Keratinocyte (primary cell): ENCODE measurements at regions not wholly inside any gene's neighbourhood (a gene's known extent, or its start where the extent isn't known, plus 50 kb on each side); places are given as distances from the start of the nearest gene placed in this dataset.

Experiments
- DNase-seq: peaks from one replicate; pipeline ENCODE4 v3.0.0-alpha.2; 2011; ENCODE audit warnings: low read depth, missing footprints, low spot score
- FAIRE-seq: peaks from 2 replicates; lab custom pipeline; 2011; peaks lifted over from hg19 to GRCh38; lab: Jason Lieb, UNC
- H2AFZ ChIP-seq: 2 replicates; pipeline ENCODE4 v1.6.0; 2012; ENCODE audit warnings: low read length, control low read depth, inconsistent platforms; ENCODE audit not compliant: control insufficient read depth
- H3K27ac ChIP-seq: 2 replicates; pipeline ENCODE4 v1.5.1; 2011; ENCODE audit warnings: low read length; ENCODE audit not compliant: control insufficient read depth, insufficient read depth
- H3K27me3 ChIP-seq: 3 replicates; pipeline ENCODE4 v1.6.0; 2011; ENCODE audit warnings: low read length; ENCODE audit not compliant: control insufficient read depth, insufficient read depth; ENCODE audit errors: extremely low read depth
- H3K36me3 ChIP-seq, 2 experiments: 2 replicates in 1 of 2; 3 replicates in 1 of 2; pipeline ENCODE4 v1.5.1; 2011; ENCODE audit warnings: low read length in 2 of 2, mild to moderate bottlenecking in 1 of 2; ENCODE audit not compliant: control insufficient read depth in 2 of 2, insufficient read depth in 2 of 2; ENCODE audit errors: extremely low read depth in 1 of 2
- H3K4me1 ChIP-seq: 3 replicates; pipeline ENCODE4 v1.5.1; 2011; ENCODE audit warnings: low read length; ENCODE audit not compliant: control insufficient read depth, insufficient read depth; ENCODE audit errors: extremely low read depth
- H3K4me2 ChIP-seq: 3 replicates; pipeline ENCODE4 v1.6.0; 2011; ENCODE audit warnings: low read depth, low read length; ENCODE audit not compliant: control insufficient read depth, insufficient read depth; ENCODE audit errors: extremely low read depth
- H3K4me3 ChIP-seq, 3 experiments: fragments of 200-600 bp in 1 of 3; sonication (generic) in 1 of 3; 2 replicates in 2 of 3; 3 replicates in 1 of 3; pipeline ENCODE4 v1.5.1; 2011 to 2016; ENCODE audit warnings: low read length in 3 of 3, mild to moderate bottlenecking in 3 of 3, control low read depth in 2 of 3, inconsistent platforms in 1 of 3, low read depth in 1 of 3, mixed read lengths in 1 of 3, mixed run types in 1 of 3, moderate library complexity in 1 of 3; ENCODE audit not compliant: control insufficient read depth in 2 of 3, insufficient read depth in 2 of 3; ENCODE audit errors: extremely low read depth in 1 of 3
- H3K79me2 ChIP-seq: 2 replicates; pipeline ENCODE4 v1.6.0; 2012; ENCODE audit warnings: low read length; ENCODE audit not compliant: control insufficient read depth, insufficient read depth
- H3K9ac ChIP-seq: 3 replicates; pipeline ENCODE4 v1.6.0; 2011; ENCODE audit warnings: low read length; ENCODE audit not compliant: control insufficient read depth, insufficient read depth; ENCODE audit errors: extremely low read depth
- H3K9me1 ChIP-seq: 3 replicates; pipeline ENCODE4 v1.6.0; 2011; ENCODE audit warnings: low read length; ENCODE audit not compliant: control insufficient read depth, insufficient read depth; ENCODE audit errors: extremely low read depth
- H3K9me3 ChIP-seq: 2 replicates; pipeline ENCODE4 v1.5.1; 2012; ENCODE audit warnings: low read depth, low read length; ENCODE audit not compliant: control insufficient read depth
- H4K20me1 ChIP-seq: 3 replicates; pipeline ENCODE4 v1.6.0; 2011; ENCODE audit warnings: low read length; ENCODE audit not compliant: control insufficient read depth, insufficient read depth; ENCODE audit errors: extremely low read depth
- CTCF ChIP-seq, 3 experiments: IDR thresholded peaks in 1 of 3; conservative IDR thresholded peaks in 1 of 3; optimal IDR thresholded peaks in 1 of 3; 2 replicates in 2 of 3; 3 replicates in 1 of 3; pipeline versions ENCODE3 to v1.5.1; 2011; ENCODE audit warnings: low read length in 3 of 3, mild to moderate bottlenecking in 3 of 3, moderate library complexity in 2 of 3, control low read depth in 1 of 3, inconsistent platforms in 1 of 3; ENCODE audit not compliant: insufficient read depth in 2 of 3; ENCODE audit errors: extremely low read depth in 1 of 3
- EZH2 ChIP-seq: IDR thresholded peaks from one replicate; pipeline ENCODE4 v1.6.1; 2012; ENCODE audit warnings: inconsistent platforms, mild to moderate bottlenecking, low read length, moderate library complexity
- dilution Hi-C: fragments of 300-500 bp; cut with MboI; formaldehyde crosslinking; loops from one replicate; pipeline ENCODE4 v1.7.0; 2020; ENCODE audit warnings: low sequenced_read_pairs; ENCODE audit not compliant: extremely low pct_ligation_motif_present

- FAIRE-seq (no peak), DNase-seq (no peak)
- H3K27ac ChIP-seq: no peak overlapping the region
- H3K4me2 ChIP-seq: no peak overlapping the region
- no peaks in the 10 kb centered on the region for H3K79me2 ChIP-seq
- no peaks in the 10 kb centered on the region for H3K9me3 ChIP-seq
- no peaks in the 10 kb centered on the region for H3K36me3 ChIP-seq
- H3K9me1 ChIP-seq: no peaks in the 10 kb centered on the region
- no peaks in the 10 kb centered on the region for H3K27me3 ChIP-seq
- no peak overlapping the region for H2AFZ ChIP-seq
- no peaks in the 10 kb centered on the region for H4K20me1 ChIP-seq
- H3K9ac ChIP-seq: no peak overlapping the region
- TF ChIP-seq EZH2 (no peak), CTCF (optimal IDR thresholded peaks at IDR 0.05 in 1 of 3, IDR thresholded peaks at IDR 0.05 in 1 of 3, conservative IDR thresholded peaks at IDR 0.05 in 1 of 3; ENCODE audit: extremely low read depth in 1 of 3, insufficient read depth in 2 of 3, low read length in 3 of 3) (no peak)
- dilution Hi-C loops: no loop called here
- H3K4me3 ChIP-seq: no peak overlapping the region
- no peaks in the 10 kb centered on the region for H3K4me1 ChIP-seq
Measured at GRCh38 chr2:67216881-67217280, 180.3 kb upstream of the ETAA1 start.

- H3K27ac ChIP-seq: no peak overlapping the region
- H3K4me3 ChIP-seq: no peak overlapping the region
- no peaks in the 10 kb centered on the region for H3K36me3 ChIP-seq
- FAIRE-seq: no peak
- no peak overlapping the region for H3K9ac ChIP-seq
- no peak for TF ChIP-seq CTCF (optimal IDR thresholded peaks at IDR 0.05 in 1 of 3, IDR thresholded peaks at IDR 0.05 in 1 of 3, conservative IDR thresholded peaks at IDR 0.05 in 1 of 3; ENCODE audit: extremely low read depth in 1 of 3, insufficient read depth in 2 of 3, low read length in 3 of 3)
- no peak for TF ChIP-seq EZH2
- H3K9me1 ChIP-seq: no peaks in the 10 kb centered on the region
- H3K4me2 ChIP-seq: no peak overlapping the region
- H3K79me2 ChIP-seq: no peaks in the 10 kb centered on the region
- DNase-seq: no peak
- no peaks in the 10 kb centered on the region for H3K4me1 ChIP-seq
- no peak overlapping the region for H2AFZ ChIP-seq
- no peaks in the 10 kb centered on the region for H4K20me1 ChIP-seq
- no peaks in the 10 kb centered on the region for H3K27me3 ChIP-seq
- dilution Hi-C loops: no loop called here
- H3K9me3 ChIP-seq: no peaks in the 10 kb centered on the region
Measured at GRCh38 chr2:67217398-67217797, 179.7 kb upstream of the ETAA1 start.
